ENCODE measurements at regions not wholly inside any gene's neighbourhood (a gene's known extent, or its start where the extent isn't known, plus 50 kb on each side); places are given as distances from the start of the nearest gene placed in this dataset.

DNA sequence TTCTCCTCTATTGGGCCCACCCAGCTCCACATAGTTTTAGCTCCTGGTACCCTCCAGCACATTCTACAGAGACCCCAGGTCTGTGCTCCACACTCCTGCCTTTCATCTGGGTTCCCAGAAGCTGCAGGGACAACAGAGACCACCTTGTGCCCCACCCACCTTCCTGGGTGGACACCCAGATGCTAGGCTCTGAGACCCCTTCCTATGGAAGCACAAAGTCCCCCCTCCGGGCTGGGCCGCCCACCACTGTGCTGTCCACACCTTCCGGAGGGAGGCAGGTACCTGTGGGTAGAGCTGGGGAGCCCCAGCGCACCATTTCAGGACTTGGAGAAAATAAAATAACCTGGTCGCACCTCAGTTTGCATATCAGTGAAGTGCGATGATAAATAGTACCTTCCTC is 224.9 kb upstream of the FOXF1 start:
- no peak for DNase-seq
- Histone ChIP-seq H3K36me3 (no peaks in the 10 kb centered on the region), H3K4me1 (no peaks in the 10 kb centered on the region), H3K27ac (no peak overlapping the region), H3K9me3 (no peaks in the 10 kb centered on the region), H3K4me3 (no peak overlapping the region), H3K27me3 (ENCODE audit: low read depth) (peaks cover 42% of the 10 kb centered on the region)
- intact Hi-C loops (cut with DNase I): no loop called here
- no peak for ATAC-seq
- TF ChIP-seq, protein P1, sequence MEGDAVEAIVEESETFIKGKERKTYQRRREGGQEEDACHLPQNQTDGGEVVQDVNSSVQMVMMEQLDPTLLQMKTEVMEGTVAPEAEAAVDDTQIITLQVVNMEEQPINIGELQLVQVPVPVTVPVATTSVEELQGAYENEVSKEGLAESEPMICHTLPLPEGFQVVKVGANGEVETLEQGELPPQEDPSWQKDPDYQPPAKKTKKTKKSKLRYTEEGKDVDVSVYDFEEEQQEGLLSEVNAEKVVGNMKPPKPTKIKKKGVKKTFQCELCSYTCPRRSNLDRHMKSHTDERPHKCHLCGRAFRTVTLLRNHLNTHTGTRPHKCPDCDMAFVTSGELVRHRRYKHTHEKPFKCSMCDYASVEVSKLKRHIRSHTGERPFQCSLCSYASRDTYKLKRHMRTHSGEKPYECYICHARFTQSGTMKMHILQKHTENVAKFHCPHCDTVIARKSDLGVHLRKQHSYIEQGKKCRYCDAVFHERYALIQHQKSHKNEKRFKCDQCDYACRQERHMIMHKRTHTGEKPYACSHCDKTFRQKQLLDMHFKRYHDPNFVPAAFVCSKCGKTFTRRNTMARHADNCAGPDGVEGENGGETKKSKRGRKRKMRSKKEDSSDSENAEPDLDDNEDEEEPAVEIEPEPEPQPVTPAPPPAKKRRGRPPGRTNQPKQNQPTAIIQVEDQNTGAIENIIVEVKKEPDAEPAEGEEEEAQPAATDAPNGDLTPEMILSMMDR (IDR thresholded peaks at IDR 0.05): no peak

DNA sequence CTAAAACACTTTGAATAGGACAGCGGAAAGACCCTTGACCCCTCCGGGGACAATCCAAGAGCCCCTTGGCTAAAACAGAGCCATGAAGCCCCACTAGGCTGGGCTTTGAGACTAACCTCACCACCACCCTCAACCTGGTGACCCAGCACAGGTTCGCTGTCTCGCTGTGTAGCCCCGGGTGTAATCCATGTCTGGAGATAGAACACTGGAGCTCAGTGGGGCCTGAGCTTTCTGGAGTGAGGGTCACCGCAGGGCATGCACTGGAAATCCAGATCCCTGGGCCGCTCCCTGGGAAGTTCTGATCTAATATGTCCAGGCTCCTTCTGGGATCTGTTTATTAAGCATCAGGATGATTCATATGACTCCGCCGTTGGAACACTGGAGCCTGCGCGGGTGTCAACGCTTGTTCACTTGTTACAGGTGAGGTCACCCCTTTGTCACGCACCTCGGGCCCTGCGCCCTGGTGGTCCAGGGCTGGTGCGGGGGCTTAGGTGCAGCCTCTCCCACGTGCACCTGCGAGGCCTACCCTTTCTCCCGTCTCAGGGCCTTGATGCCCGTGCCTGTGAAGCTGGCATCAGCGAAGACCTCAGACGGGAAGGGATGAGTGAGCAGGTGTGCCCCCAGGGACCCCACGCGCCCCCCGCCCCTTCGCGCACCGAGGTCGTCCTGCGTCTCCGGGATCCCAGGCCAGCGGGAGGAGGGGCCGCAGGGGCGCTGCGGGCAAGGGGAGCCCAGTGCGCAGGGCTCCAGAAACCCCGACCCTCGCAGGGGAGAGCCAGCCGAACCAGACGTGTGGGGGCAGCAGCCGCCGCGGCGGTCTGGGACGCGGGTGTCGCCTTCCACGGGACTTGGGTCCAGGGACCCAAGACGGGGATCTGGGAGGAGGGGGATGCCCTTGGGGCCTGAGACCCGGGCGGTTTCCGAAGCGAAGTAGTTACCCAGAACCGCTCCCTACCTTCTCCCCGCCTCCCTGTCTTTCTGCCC is 224.1 kb upstream of the FOXF1 start:
- H3K27ac ChIP-seq: no peak overlapping the region
- no peaks in the 10 kb centered on the region for H3K4me1 ChIP-seq
- H3K9me3 ChIP-seq: no peaks in the 10 kb centered on the region
- TF ChIP-seq, protein P1 (IDR thresholded peaks at IDR 0.05): no peak
- H3K27me3 ChIP-seq (ENCODE audit: low read depth): peaks cover 42% of the 10 kb centered on the region
- ATAC-seq: no peak
- intact Hi-C loops (cut with DNase I): no loop called here
- H3K36me3 ChIP-seq: no peaks in the 10 kb centered on the region
- peak overlapping the region; percentile 44 for H3K4me3 ChIP-seq
- DNase-seq: no peak

DNA sequence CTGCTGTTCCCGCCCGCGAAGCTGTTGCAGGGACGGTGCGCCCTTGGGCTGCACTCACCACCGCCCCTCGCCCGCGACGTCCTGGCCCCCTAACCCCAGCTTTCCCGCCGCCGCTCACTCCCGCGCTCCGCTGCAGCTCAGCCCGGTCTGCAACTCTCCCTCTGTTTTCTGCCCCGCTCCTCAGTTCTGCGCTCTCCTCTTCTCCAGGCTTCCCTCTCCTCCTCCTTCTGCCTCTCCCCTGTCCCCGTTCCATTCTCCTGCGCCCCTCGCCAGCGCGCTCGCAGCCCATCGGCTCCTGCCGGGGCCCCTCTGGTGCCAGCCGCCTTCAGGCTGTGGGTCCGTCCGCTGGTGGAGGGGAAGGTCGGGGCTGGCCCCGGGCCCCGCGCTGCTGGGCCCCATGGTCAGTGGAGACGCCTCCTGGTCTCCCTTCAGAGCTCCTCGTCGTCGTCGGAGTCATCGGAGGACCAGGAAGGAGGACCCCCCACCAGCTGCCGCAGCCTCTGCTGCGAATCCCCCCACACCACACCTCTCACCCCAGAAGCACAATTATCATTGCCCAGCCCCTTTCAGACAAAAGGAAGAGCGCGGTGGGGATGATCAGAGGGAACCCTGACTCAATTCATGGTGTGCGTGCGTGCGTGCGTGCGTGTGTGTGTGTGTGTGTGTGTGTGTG is 223.2 kb upstream of the FOXF1 start:
- Histone ChIP-seq H3K9me3 (no peaks in the 10 kb centered on the region), H3K4me1 (no peaks in the 10 kb centered on the region), H3K27ac (no peak overlapping the region), H3K27me3 (ENCODE audit: low read depth) (peaks cover 43% of the 10 kb centered on the region), H3K36me3 (no peaks in the 10 kb centered on the region), H3K4me3 (peak overlapping the region; percentile 44)
- intact Hi-C loops (cut with DNase I): no loop called here
- no peak for ATAC-seq
- no peak for DNase-seq
- TF ChIP-seq, protein P1 (IDR thresholded peaks at IDR 0.05): no peak

DNA sequence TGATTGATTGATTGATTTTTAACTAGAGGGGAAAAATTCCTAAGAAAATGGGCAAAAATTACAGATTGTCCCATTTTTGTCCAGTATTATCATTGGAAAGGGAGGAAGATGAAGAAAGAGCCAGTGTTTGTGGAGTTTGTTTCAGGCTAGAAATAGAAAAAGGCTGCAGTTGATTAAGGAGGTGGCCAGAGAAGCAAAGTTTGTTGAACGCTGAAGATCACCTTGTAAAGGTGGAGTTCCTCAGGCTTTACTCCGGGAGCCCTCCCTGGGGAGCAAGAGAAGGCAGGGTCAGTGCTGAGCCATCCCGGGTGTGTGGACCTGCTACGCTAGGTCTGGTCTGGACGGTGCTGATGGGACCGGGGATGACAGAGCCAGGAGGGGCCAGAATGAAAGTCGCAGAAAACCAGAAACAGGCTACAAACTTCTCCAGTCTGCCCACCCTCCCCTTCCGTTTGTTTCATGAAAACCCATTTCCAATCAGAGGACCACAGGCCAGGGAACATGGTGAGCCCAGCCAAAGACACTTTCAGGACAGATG is 222.6 kb upstream of the FOXF1 start:
- H3K27ac ChIP-seq: no peak overlapping the region
- TF ChIP-seq, protein P1 (IDR thresholded peaks at IDR 0.05): no peak
- H3K4me3 ChIP-seq: no peak overlapping the region
- no peaks in the 10 kb centered on the region for H3K9me3 ChIP-seq
- DNase-seq: no peak
- H3K36me3 ChIP-seq: no peaks in the 10 kb centered on the region
- intact Hi-C loops (cut with DNase I): no loop called here
- H3K4me1 ChIP-seq: no peaks in the 10 kb centered on the region
- ATAC-seq: no peak
- peaks cover 48% of the 10 kb centered on the region for H3K27me3 ChIP-seq (ENCODE audit: low read depth)

DNA sequence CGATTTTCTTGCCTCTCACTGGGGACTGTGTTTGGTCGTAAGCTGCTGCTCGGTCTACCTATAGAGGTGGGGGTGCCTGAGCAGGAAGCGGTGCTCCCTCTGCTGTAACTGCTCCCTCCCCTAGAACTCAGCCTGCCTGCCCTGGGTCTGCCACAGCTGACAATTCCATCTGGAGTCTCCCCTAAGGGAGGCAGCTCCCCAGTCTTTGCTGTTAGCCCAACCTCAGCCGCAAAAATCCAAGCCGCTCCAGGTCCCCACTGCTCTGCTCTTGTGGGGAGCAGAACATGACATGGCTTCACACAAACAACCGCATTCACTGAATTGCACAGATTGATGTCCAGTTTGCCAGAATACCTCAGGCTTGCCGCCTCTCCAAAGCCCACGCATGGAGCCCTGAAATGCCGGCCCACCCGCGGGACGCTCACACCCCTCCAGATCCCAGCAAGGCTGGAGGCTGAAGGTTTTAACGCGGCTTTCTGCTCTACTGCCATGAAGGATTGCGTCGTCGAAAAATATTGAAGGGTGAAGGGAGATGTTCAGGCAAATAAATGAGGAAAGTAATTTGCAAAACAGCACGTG is 221.5 kb upstream of the FOXF1 start:
- TF ChIP-seq, protein P1 (IDR thresholded peaks at IDR 0.05): no peak
- DNase-seq: no peak
- H3K27me3 ChIP-seq (ENCODE audit: low read depth): peaks cover 48% of the 10 kb centered on the region
- no peaks in the 10 kb centered on the region for H3K4me1 ChIP-seq
- no peaks in the 10 kb centered on the region for H3K36me3 ChIP-seq
- intact Hi-C loops (cut with DNase I): no loop called here
- ATAC-seq: no peak
- H3K27ac ChIP-seq: no peak overlapping the region
- no peak overlapping the region for H3K4me3 ChIP-seq
- H3K9me3 ChIP-seq: no peaks in the 10 kb centered on the region
